HG03139 (cell line): ENCODE measurements at regions not wholly inside any gene's neighbourhood (a gene's known extent, or its start where the extent isn't known, plus 50 kb on each side); places are given as distances from the start of the nearest gene placed in this dataset.
"Not testable (repeated sequence)": the region's sequence is repeated elsewhere in the genome, so short reads cannot be mapped to it uniquely, and the experiment has no call there.

Experiments used
- ATAC-seq: cut with Tn5 transposase; IDR thresholded peaks from one replicate; pipeline ENCODE4 v1.9.1; 2021; ENCODE audit not compliant: unreplicated experiment

DNA sequence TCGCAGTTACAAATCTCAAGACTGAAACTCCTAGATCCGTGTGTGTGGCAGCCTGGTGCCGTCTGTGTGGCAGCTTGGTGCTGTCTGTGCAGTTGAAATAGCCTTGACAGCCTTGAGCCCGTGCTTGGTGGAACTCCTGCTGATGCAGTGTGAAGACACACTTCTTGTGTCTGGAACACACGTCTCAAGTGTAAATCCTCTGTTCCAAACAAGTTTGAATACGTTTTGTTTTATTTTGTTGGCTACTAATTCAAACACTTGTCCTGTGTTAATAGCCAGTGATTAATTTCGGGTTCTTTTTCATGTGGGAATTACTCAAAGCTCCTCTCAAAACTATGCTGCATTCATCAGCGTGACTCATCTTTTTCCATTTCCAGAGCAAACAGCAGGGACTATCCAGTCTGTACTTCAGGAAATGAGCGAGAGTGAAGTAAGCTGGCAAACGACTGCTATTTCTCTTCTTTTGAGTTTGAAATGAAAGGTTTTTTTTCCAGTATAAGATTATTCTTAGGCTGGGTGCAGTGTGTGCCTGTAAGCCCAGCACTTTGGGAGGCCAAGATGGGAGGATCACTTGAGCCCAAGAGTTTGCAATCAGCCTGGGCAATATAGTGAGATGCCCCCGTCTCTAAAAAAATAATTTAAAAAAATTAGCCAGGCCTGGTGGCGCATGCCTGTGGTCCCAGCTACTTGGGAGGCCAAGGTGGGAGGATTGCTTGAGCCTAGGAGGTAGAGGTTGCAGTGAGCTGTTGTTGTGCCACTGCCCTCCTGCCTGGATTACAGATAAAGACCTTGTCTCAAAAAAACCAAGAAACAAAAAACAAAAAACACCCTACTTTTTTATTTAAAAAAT, 152.9 kb downstream of the SPP2 start:
- ATAC-seq = no peak

DNA sequence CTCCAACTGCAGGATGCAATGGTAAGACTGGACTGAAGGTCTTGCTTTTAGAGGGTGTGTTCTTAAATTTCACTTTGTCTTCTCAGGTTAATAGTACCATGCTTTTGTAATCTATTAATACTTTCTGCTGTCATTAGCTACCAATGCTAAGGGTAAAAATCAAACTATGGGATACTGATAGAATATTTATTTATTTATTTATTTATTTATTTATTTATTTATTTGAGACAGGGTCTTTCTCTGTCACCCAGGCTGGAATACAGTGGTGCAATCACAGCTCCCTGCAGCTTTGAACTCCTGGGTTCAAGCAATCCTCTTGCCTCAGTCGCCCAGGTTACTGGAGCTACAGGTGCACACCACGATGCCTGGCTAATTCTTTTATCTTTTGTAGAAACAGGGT, 152.1 kb downstream of the SPP2 start:
- ATAC-seq = no peak

DNA sequence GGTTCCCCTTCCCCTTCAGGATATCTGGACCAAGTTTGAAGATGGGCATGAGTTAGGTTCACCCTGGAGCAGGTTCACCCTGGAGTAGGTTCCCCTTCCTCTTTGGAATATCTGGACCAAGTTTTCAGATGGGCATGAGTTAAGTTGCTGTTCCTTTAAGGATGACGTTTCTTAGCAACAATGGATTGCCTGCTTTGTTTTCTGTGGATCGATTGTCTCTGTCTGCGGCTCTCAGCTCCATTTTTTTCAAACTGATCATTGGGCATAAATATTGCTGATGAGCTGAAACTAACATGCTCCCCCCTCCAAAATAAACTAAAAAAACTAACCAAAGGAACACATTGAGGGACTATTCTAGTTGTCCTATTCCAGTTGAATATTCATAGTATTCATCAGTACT, 149.5 kb downstream of the SPP2 start:
- no peak for ATAC-seq

DNA sequence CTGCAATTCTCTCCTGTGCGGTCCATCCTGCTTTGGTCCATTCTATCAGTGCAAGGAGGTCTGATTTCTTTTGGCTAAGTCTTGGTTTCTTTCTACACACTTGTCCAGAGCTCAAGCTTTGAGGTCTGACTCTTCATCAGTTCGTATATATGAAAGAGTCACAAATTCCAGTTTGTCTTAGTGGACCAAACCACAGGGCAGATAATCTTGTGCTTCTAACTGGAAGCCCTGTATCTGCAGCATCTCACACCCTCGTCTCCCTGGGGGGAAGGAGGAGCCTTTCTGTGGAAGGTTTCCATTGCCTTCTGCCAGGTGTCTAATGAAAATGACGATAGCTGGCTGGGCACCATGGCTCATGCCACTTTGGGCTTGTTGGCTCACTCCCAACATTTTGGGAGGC, 148.5 kb downstream of the SPP2 start:
- ATAC-seq = no peak

DNA sequence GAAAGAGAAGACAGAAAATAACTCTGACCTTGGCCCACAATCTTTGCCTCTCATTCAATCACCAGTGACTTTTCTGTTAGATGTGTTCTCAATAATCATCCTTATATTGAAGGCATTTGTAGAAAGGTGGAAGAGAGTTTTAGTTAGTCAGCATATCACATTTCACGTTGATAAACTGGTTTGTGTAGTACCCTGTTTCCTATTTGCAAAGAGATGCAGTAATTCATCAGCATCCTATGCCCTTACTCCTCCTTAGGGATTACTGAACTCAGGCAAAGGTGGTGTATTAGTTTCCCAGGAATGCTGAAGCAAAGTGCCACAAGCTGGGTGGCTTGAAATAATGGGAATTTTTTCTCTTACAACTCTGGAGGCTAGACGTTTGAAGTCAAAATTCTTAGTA, 145.0 kb downstream of the SPP2 start:
- ATAC-seq = no peak

DNA sequence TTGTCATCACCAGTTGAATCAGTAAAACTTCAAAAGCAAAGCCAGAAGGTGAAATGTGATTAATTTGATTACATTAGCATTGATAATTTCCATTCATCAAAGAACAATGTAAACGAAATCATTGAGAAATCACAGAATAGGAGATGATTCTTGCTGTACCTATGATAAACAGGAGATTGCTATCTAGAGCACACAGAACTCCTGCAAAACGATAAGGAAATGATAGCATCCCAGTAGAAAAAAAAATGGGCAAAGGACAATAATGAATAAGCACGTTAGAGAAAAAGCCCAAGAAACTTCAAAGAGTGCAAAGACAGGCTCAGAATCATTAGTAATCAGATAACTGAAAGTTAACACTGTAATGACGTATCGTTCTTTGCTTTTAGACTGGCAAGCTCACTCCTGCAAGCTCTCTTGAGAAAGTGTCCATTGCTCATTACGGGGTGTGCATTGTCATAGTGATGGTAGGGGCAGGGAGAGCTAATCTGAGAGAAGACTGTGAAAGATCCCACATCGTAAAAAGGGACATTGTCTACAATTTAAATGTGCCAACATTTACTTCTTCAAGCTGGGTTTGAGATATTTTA, 143.6 kb downstream of the SPP2 start:
- ATAC-seq = no peak

DNA sequence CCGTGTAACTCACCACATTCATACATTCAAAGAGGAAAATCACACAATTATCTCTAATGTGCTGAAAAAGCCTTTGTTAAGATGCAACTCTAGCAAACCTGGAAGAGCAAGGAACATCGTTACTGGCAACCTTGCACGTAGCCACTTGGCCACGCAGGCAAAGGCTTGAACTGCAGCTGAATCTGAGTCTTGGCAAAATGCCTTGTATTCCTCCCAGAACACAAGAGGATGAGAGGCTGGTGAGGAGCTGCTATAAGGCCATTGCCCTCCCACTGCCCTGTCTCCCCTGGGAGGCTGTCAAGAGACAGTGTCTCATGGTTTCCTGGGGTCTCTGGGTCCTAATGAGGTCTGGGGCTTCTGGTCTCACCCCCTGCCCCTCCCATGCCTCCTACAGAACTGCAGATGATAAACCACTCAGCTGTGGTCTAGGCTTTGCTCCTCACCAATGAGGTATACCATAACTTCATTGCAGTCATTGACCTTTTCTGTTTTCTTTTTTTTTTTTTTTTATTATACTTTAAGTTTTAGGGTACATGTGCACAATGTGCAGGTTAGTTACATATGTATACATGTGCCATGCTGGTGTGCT, 141.4 kb downstream of the SPP2 start:
- no peak for ATAC-seq

DNA sequence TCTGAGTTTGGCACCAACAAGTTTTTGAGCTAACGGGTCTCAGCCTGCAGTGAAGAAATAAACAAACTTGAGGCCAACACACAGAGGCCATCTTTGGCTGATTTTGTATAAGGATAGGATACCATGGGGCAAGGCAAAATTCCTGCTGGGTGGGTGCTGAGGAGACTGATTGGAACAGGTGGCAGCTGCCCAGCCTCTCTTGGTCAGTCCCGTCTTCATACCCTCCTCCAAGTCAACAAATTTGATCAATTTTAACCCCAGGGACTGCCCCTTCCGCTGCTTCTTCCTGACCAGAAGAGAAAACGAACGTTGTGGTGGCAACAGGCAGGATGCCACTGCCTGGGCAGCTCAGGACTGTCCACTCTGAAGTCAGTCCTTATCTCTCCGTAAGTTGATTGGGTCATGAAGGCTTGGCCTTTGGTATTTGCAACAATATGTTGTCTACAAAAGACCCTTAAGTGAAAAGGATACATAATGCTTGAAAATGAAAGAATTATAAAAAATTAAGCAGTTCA, 139.3 kb downstream of the SPP2 start:
- ATAC-seq = no peak

DNA sequence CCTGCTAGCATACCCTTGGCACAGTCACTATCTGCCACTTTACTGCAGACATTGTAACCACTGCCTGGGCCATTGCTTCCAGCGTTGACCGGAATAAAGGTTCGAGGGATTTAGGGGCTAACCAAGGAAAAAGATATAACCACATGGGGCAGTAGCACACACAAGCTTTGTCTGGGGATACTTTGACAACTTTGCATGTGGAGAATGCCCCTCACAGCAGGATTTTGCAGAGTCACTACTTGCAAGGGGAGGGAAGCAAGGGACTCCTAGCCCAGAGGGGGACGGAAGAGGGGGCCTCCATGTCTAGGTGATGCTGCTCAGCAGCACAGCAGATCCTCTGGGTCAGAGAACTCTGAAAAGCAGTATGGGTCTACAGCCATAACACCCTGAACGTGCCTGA, 138.7 kb downstream of the SPP2 start:
- ATAC-seq = no peak

DNA sequence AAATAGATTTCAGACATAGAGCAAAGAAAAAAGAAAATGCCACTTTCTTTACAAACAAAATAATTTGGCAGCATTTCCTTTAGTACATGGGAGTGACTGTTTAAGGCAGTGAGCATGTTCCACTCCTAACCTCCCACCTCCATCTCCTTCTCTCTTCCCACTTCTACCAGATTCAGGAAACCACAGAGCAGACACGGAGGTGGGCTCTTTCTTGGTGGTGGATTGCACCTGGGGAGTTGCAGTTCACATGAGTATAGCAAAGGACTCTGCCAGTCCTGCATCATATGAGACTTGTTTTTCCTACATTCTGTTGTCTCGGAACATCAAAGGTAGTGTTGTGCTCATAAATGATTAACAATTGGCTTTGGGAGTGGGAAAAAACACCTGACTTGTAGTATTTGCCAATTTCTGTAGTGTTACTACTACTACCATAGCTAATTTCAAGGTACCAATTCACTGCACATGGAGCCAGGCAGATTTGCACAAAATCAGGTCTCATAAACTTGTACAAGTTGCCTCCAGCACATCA, 137.2 kb downstream of the SPP2 start:
- no peak for ATAC-seq

DNA sequence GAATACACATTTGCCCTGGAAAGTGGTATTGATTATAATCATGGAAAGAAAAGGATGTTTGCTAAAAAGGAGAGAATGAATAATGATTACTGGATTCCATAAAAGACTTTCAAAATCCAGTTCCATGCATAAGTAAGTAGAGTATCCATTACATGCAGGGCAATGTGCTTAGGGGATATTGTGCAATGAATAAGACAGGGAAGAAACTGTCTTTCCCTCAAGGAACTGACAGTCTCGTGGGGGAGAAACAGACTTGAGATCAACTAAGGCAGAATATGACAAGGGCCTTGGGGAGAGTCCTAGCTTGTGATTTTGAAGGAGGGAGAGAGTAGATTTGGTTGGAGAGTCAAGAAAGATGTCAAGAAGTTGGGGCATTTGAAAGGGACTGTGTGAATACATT, 130.6 kb downstream of the SPP2 start:
- no peak for ATAC-seq

DNA sequence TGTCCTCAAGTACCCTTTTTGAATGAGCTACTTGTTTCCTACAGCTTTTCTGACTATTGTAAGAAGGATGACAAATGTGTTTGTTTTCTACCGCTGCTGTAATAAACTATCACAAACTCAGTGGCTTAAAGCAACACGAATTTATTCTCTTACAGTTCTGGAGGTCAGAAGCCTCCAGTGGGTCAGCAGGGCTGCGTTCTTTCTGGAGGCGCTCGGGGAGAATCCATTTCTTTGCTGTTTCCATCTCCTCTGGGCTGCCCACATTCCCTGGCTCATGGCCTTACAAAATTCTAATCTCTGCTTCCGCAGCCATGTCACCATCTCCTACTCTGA, 128.5 kb downstream of the SPP2 start:
- no peak for ATAC-seq

DNA sequence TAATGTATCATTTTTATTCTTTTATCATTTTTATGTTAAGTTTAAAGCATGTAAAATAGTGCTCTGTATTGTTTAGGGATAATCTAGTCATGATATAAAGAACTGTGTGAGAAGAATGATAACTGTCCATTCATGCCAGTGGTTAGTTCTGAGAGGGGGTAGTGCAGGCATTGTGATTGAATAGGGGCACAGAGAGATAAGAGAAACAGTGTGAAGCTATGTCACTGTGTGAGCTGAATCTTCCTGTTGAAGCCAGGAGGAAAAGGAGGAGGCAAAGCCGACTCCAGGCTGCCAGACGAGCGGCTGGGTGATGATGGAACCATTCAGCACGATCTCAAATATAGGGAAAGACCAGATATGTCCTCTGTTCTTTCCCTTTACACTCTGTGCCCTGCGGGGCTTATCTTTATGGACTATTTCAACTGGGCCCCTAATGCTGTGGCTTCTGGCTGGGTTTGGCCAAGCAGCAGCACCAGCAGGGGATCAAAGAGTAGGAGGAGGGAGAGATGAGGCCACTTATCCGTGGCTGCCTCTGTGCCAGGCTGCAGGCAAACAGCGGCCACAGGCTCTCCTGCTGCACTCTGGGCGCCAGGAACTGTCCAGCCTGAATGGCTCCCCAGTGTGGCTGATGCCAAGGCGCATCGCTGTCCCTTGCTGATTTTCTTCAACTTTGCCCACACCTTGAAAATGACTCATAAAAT, 128.0 kb downstream of the SPP2 start:
- no peak for ATAC-seq

DNA sequence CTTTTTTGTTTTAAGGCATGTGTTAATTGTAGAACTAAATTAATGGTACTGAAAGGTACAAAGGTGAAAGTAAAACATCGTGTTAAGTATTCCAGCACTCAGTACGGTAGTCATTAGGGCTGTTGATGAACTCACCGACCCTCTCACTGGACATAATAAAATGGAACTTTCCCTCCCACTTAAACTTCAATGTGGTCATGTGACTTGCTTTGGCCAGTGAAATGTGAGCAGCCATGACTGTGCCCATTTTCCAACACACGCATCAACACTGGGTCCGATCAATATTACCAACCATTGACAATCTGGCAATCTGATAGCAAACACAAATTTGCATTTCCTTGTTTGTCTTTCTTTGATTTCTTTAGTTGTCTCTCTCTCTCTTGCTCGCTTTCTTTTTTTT, 125.1 kb downstream of the SPP2 start:
- no peak for ATAC-seq

DNA sequence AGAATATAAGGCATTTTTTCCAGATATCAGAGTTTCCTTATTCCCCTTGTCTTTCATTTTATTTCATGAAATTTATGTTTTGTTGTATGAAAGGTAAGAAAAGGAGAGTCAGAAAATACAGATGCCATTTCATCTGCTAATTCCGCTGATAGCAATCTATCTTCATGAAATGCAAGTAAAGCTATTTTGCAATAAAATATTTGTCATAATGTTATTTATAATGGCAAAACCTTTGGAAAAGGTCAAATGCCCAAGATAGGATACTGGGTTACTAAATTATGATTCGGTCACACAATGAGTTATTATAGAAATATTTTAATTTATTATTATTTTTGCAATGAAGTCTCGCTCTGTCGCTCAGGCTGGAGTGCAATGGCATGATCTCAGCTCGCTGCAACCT, 124.2 kb downstream of the SPP2 start:
- no peak for ATAC-seq

DNA sequence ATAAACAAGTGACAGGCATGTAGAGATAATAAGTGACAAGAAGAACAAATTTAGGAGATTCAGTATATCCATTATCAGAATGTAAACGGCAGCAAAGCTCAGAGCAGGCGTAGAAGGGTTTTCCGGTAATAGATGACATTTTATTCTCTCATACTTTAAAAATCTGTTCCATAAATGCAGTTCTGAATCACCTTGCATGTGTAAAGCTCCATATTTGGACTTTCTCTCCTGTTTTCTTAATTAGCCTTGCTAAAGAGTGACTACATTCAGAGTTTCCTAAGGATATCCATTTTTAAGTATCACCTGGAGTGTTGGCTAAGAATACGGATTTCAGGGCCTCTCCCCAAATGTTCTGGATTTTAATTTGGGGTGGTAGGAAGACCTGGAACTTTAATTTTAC, 122.0 kb downstream of the SPP2 start:
- ATAC-seq = no peak

DNA sequence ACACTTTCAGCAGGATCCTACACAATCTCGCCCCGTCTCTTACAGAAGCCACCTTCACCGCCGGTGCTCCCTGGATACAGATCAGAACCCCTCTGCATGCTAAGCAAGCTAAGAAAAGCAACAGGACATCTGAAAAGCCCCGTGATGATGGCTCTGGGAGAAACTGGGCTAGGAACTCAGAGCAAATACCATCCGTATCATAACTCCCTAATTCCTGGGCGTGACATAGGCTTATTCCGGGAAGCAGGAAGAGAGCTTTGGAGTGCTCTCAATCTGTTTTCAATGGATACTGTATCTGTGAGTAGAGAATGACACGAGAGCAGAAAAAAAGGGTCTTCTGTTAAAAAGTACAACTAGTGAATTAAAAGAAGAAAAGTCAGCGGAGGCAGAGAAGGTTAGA, 121.6 kb downstream of the SPP2 start:
- ATAC-seq = no peak

DNA sequence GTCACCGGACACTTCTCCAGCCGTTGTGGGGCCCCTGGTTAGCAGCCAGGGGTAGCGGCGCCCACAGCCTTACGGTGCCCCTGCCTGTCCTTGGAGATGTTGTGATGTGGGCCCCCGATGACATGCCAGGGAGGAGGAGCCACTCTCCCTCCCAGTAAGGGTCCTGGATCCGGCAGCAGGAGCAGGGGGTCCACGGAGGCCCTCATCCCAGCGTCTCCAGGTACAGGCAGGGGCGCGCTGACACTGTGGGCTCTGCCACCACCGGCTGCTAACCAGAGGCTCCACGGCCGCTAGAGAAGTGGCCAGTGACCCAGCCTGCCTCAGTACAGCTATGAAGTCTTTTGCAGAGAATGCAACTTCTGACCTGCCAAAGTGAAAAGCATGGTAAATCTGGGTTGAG, 121.2 kb downstream of the SPP2 start:
- ATAC-seq = no peak

DNA sequence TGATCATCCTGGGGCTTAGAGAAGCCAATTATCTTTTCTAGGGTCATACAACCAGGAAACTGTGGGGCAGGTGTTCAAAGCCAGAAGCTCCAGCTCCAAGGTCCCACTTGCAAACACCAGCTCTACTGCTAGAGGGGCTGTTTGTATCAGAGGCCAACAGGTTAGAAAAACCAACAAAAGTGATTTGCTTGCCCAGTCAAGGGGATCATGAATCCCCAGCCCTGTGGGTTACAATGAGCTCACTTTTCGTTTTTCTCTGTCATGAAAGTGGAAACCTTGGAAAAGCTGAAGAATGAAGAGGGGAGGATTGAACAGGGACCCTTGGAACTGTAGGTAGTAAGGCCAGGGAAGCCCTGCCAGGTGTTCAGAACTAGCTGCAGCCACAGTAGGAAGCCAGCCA, 119.2 kb downstream of the SPP2 start:
- ATAC-seq = no peak

DNA sequence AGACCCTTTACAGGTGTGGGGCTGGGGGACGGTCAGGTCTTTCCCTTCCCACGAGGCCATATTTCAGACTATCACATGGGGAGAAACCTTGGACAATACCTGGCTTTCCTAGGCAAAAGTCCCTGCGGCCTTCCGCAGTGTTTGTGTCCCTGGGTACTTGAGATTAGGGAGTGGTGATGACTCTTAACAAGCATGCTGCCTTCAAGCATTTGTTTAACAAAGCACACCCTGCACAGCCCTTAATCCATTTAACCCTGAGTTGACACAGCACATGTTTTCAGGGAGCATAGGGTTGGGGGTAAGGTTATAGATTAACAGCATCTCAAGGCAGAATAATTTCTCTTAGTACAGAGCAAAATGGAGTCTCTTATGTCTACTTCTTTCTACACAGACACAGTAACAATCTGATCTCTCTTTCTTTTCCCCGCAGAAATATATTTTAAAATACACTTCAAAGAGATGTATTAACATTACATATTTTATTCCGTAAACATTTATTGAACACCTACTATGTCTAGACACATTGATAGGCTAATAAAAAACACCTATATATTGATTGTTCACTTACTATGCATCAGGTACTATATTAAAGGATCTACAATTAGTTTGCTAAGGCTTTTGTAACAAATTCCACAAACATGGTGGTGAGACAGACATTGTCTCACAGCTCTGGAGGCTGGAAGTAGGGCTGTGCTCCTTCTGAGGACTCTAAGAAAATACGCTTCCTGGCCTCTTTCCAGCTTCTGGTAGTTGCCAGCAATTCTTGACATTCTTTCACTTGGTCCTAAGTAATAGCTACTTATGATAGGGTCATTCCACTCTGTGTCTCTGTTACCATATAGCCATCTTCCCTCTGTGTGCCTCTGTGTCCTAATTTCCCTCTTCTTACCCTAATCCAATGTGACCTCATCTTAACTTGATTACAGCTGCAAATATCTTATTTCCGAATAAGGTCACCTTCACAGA, 118.4 kb downstream of the SPP2 start:
- ATAC-seq = not testable (repeated sequence)
